NB4 (cell line): ENCODE measurements at regions not wholly inside any gene's neighbourhood (a gene's known extent, or its start where the extent isn't known, plus 50 kb on each side); places are given as distances from the start of the nearest gene placed in this dataset.

Source experiments
- MYC ChIP-seq: IDR thresholded peaks from 2 replicates; pipeline ENCODE4 v1.6.1; 2011; ENCODE audit warnings: low read depth, low read length
- POLR2A ChIP-seq: IDR thresholded peaks from 2 replicates; pipeline ENCODE4 v1.6.1; 2011; ENCODE audit warnings: mild to moderate bottlenecking; ENCODE audit not compliant: insufficient read length; ENCODE audit errors: extremely low read depth
- TF ChIP-seq, protein P1 (sequence below): IDR thresholded peaks from one replicate; pipeline ENCODE4 v1.5.1; 2012; ENCODE audit warnings: low read depth, low read length
- TF ChIP-seq, protein P2 (sequence below): IDR thresholded peaks from 2 replicates; pipeline ENCODE4 v1.6.1; 2011; ENCODE audit warnings: low read depth, low read length

DNA sequence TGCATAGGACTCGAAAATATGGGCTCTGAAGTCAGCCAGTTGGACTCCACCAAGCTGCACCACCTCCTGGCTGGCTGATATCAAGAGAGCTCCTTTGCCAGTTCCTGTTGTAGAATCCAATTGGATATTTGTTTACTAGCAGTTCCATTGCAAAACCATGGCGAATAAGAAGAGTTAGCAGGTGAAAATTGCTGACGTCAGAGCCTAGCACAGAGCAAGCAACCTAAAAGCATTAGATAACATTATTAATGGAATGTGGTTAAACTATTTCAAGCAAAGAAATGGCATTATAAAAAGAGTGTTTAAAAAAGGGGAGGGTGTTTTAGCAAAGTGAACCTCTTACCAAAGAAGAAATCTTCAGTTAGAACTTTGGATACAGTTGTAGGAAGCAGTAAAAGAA lies 1816.3 kb upstream of the TENM3 start:
- TF ChIP-seq, protein P1, sequence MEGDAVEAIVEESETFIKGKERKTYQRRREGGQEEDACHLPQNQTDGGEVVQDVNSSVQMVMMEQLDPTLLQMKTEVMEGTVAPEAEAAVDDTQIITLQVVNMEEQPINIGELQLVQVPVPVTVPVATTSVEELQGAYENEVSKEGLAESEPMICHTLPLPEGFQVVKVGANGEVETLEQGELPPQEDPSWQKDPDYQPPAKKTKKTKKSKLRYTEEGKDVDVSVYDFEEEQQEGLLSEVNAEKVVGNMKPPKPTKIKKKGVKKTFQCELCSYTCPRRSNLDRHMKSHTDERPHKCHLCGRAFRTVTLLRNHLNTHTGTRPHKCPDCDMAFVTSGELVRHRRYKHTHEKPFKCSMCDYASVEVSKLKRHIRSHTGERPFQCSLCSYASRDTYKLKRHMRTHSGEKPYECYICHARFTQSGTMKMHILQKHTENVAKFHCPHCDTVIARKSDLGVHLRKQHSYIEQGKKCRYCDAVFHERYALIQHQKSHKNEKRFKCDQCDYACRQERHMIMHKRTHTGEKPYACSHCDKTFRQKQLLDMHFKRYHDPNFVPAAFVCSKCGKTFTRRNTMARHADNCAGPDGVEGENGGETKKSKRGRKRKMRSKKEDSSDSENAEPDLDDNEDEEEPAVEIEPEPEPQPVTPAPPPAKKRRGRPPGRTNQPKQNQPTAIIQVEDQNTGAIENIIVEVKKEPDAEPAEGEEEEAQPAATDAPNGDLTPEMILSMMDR, result no peak
- no peak for TF ChIP-seq POLR2A
- TF ChIP-seq, protein P2, sequence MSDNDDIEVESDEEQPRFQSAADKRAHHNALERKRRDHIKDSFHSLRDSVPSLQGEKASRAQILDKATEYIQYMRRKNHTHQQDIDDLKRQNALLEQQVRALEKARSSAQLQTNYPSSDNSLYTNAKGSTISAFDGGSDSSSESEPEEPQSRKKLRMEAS, result no peak
- TF ChIP-seq MYC, result no peak
